IMR-90 (cell line): ENCODE measurements at regions not wholly inside any gene's neighbourhood (a gene's known extent, or its start where the extent isn't known, plus 50 kb on each side); places are given as distances from the start of the nearest gene placed in this dataset.

Source experiments
- ATAC-seq: fragments of 200-7000 bp; cut with Tn5 transposase; 2 replicates; pipeline ENCODE4 v1.9.1; 2020; ENCODE audit warnings: low read depth, mild to moderate bottlenecking, moderate library complexity
- BruUV-seq: library from RNA; stranded (reverse); fragments of 400-500 nt; replicated peaks from 2 replicates; lab custom pipeline; 2021; lab: Mats Ljungman, UMichigan
- CTCF ChIA-PET: fragments of 300-600 bp; formaldehyde crosslinking; extraction: SDS; loops from one replicate; lab custom pipeline; 2021; ENCODE audit warnings: antibody characterized with exemption; lab: Yijun Ruan, JAX
- POLR2A ChIA-PET: fragments of 300-600 bp; sonication (Branson Sonifier 250); formaldehyde crosslinking; loops from one replicate; lab custom pipeline; 2022; ENCODE audit warnings: antibody characterized with exemption; ENCODE audit not compliant: unreplicated experiment; lab: Charles Lee
- DNase-seq: peaks from one replicate; pipeline ENCODE4 v3.0.0; 2013
- H2AFZ ChIP-seq: replicated peaks from 2 replicates; pipeline ENCODE3; 2013; ENCODE audit warnings: low read length, mild to moderate bottlenecking; ENCODE audit not compliant: poor library complexity
- H2AK5ac ChIP-seq: 2 replicates; pipeline ENCODE4 v1.6.1; 2013; ENCODE audit warnings: low read depth, low read length, inconsistent platforms
- H2AK9ac ChIP-seq: replicated peaks from 2 replicates; pipeline ENCODE3; 2013; ENCODE audit warnings: mild to moderate bottlenecking, low read depth, low read length, moderate library complexity; ENCODE audit not compliant: poor library complexity
- H2BK120ac ChIP-seq: 2 replicates; pipeline ENCODE4 v1.6.1; 2013; ENCODE audit warnings: low read depth, low read length, inconsistent platforms
- H2BK15ac ChIP-seq: 3 replicates; pipeline ENCODE4 v1.6.1; 2013; ENCODE audit warnings: low read depth, low read length, inconsistent platforms
- H2BK20ac ChIP-seq: 2 replicates; pipeline ENCODE4 v1.6.1; 2013; ENCODE audit warnings: low read depth, mild to moderate bottlenecking, inconsistent platforms, low read length, moderate library complexity
- H2BK5ac ChIP-seq: 2 replicates; pipeline ENCODE4 v1.6.1; 2013; ENCODE audit warnings: mild to moderate bottlenecking, low read depth, low read length, inconsistent platforms; ENCODE audit not compliant: poor library complexity, severe bottlenecking
- H3K14ac ChIP-seq: replicated peaks from 2 replicates; pipeline ENCODE4 v1.6.1; 2013; ENCODE audit warnings: low read depth, low read length, inconsistent platforms
- H3K18ac ChIP-seq: 2 replicates; pipeline ENCODE4 v1.6.1; 2013; ENCODE audit warnings: low read depth, low read length, control low read depth
- H3K23ac ChIP-seq: 2 replicates; pipeline ENCODE4 v1.6.1; 2013; ENCODE audit warnings: low read depth, low read length, inconsistent platforms
- H3K27ac ChIP-seq: 2 replicates; pipeline ENCODE4 v1.5.1; 2013; ENCODE audit warnings: mild to moderate bottlenecking, control low read depth, low read length; ENCODE audit not compliant: insufficient read depth
- H3K27me3 ChIP-seq: 2 replicates; pipeline ENCODE4 v1.6.1; 2013; ENCODE audit warnings: low read length; ENCODE audit not compliant: control insufficient read depth, insufficient read depth
- H3K36me3 ChIP-seq: 2 replicates; pipeline ENCODE4 v1.6.1; 2013; ENCODE audit warnings: low read length, mixed read lengths; ENCODE audit not compliant: control insufficient read depth, insufficient read depth
- H3K4ac ChIP-seq: 2 replicates; pipeline ENCODE4 v1.6.1; 2013; ENCODE audit warnings: low read depth, low read length, inconsistent platforms
- H3K4me1 ChIP-seq: 2 replicates; pipeline ENCODE4 v1.6.1; 2013; ENCODE audit warnings: low read length, mixed read lengths; ENCODE audit not compliant: control insufficient read depth, insufficient read depth
- H3K4me2 ChIP-seq: 2 replicates; pipeline ENCODE4 v1.6.1; 2013; ENCODE audit warnings: low read depth, mild to moderate bottlenecking, control low read depth, low read length, moderate library complexity
- H3K4me3 ChIP-seq: 2 replicates; pipeline ENCODE4 v1.5.1; 2013; ENCODE audit warnings: low read depth, mild to moderate bottlenecking, control low read depth, low read length, moderate library complexity; ENCODE audit not compliant: insufficient read depth
- H3K56ac ChIP-seq: 2 replicates; pipeline ENCODE4 v1.6.1; 2013; ENCODE audit warnings: low read length, inconsistent platforms; ENCODE audit not compliant: insufficient read depth; ENCODE audit errors: extremely low read depth
- H3K79me1 ChIP-seq, 2 experiments: 2 replicates each; pipeline ENCODE4 v1.6.1; 2013; ENCODE audit warnings: low read length in 2 of 2, inconsistent platforms in 1 of 2, low read depth in 1 of 2
- H3K9ac ChIP-seq: 2 replicates; pipeline ENCODE4 v1.6.1; 2013; ENCODE audit warnings: low read depth, low read length, control low read depth
- H3K9me1 ChIP-seq: 2 replicates; pipeline ENCODE4 v1.6.1; 2013; ENCODE audit warnings: low read length, inconsistent platforms; ENCODE audit not compliant: insufficient read depth
- H3K9me3 ChIP-seq: 2 replicates; pipeline ENCODE4 v1.6.1; 2013; ENCODE audit warnings: low read length; ENCODE audit not compliant: control insufficient read depth, insufficient read depth
- H4K20me1 ChIP-seq: 2 replicates; pipeline ENCODE4 v1.6.1; 2013; ENCODE audit warnings: low read length, inconsistent platforms; ENCODE audit not compliant: insufficient read depth
- H4K5ac ChIP-seq: 2 replicates; pipeline ENCODE4 v1.6.1; 2013; ENCODE audit warnings: mild to moderate bottlenecking, low read depth, low read length, control low read depth
- H4K8ac ChIP-seq, 2 experiments: 2 replicates each; pipeline ENCODE4 v1.6.1; 2013; ENCODE audit warnings: low read depth in 2 of 2, low read length in 2 of 2, control low read depth in 1 of 2, inconsistent platforms in 1 of 2
- H4K91ac ChIP-seq: 2 replicates; pipeline ENCODE4 v1.6.1; 2013; ENCODE audit warnings: low read depth, low read length, inconsistent platforms; ENCODE audit not compliant: insufficient read depth
- CEBPB ChIP-seq: IDR thresholded peaks from 2 replicates; pipeline ENCODE4 v1.6.1; 2012; ENCODE audit warnings: low read depth, low read length, improper control_type of control experiment
- CHD1 ChIP-seq: IDR thresholded peaks from 2 replicates; pipeline ENCODE4 v1.6.1; 2012; ENCODE audit warnings: low read depth, low read length, improper control_type of control experiment
- MAFK ChIP-seq: IDR thresholded peaks from 2 replicates; pipeline ENCODE4 v1.6.1; 2012; ENCODE audit warnings: low read depth, low read length, improper control_type of control experiment
- MXI1 ChIP-seq: IDR thresholded peaks from 2 replicates; pipeline ENCODE4 v1.6.1; 2012; ENCODE audit warnings: low read depth, mild to moderate bottlenecking, low read length, moderate library complexity, borderline replicate concordance
- NFE2L2 ChIP-seq: fragments of 150-350 bp; IDR thresholded peaks from 2 replicates; pipeline ENCODE4 v1.6.1; 2016; ENCODE audit warnings: low read depth, mild to moderate bottlenecking, low read length
- RAD21 ChIP-seq: IDR thresholded peaks from 2 replicates; pipeline ENCODE4 v1.6.1; 2012; ENCODE audit warnings: low read length, improper control_type of control experiment
- RFX5 ChIP-seq: IDR thresholded peaks from 2 replicates; pipeline ENCODE4 v1.8.0; 2012; ENCODE audit warnings: low read depth, mild to moderate bottlenecking, low read length, moderate library complexity
- WGBS, 2 experiments: methylation state at CpG; one replicate each; pipeline versions ENCODE4 v1.1.5 to v1.1.7; 2013; ENCODE audit warnings: missing lambda C conversion rate in 2 of 2; ENCODE audit not compliant: insufficient read length in 1 of 2; ENCODE audit errors: extremely low coverage in 2 of 2; 5-methylcytosine and 5-hydroxymethylcytosine counted together
- dilution Hi-C: fragments of 300-500 bp; cut with HindIII; formaldehyde crosslinking; loops from one replicate; pipeline ENCODE4 v1.14.3; 2018; ENCODE audit warnings: low sequenced_read_pairs; ENCODE audit not compliant: unreplicated experiment
- in situ Hi-C: fragments of 300-500 bp; cut with MboI; formaldehyde crosslinking; loops from 3 replicates; pipeline ENCODE4 v1.14.3; 2019; ENCODE audit warnings: low sequenced_read_pairs, inconsistent platforms, mixed read lengths
- intact Hi-C: fragments of 100-400 bp; cut with micrococcal nuclease; formaldehyde crosslinking; loops from 2 replicates; pipeline ENCODE4 v1.10.0; 2022
- TF ChIP-seq, protein P1 (sequence below): fragments of 150-350 bp; IDR thresholded peaks from 2 replicates; pipeline ENCODE4 v1.6.1; 2017; ENCODE audit warnings: mild to moderate bottlenecking, antibody characterized with exemption, low read length, low read depth

DNA sequence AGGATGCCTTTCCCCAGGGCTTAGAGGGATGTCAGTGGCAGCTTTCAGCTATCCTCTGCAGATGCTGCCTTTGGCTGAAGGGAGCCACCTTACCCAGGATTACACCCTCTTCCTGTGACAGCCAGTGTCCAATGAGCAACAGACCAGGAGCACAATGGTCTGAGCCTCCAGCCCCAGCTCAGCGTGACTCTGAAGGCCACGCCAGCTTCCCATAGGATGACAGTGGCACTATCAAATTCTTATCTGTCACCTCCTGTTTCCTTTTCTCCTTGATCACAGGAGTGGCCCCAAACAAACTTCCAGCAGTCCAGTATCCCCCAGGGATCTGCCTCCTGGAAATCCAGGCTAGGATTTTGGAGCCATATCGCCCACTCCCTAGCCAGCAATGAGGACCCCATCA is 226.9 kb downstream of the SETD4 start:
- Histone ChIP-seq H4K91ac (no peak overlapping the region), H3K14ac (no peak overlapping the region), H2AFZ (no peak overlapping the region), H4K20me1 (no peaks in the 10 kb centered on the region), H2BK15ac (no peak overlapping the region), H2BK120ac (no peak overlapping the region), H3K4me2 (no peak overlapping the region), H3K9me3 (no peaks in the 10 kb centered on the region), H3K56ac (no peak overlapping the region), H3K23ac (no peak overlapping the region), H2BK20ac (no peak overlapping the region), H3K79me1 (no peaks in the 10 kb centered on the region), H2AK9ac (no peak overlapping the region), H3K4me3 (no peak overlapping the region), H3K9ac (no peak overlapping the region), H3K27me3 (no peaks in the 10 kb centered on the region; the same call in 1 of the 2 replicates), H4K5ac (no peak overlapping the region), H3K18ac (no peak overlapping the region), H3K36me3 (no peaks in the 10 kb centered on the region), H4K8ac (no peak overlapping the region), H2AK5ac (no peak overlapping the region), H3K27ac (no peak overlapping the region), H3K9me1 (no peaks in the 10 kb centered on the region), H3K4ac (no peak overlapping the region), H2BK5ac (no peak overlapping the region), H3K4me1 (0 out of 2 replicates have a peak, but pooled peaks cover 2% of the 10 kb centered on the region)
- dilution Hi-C loops (no loop called here), in situ Hi-C loops (no loop called here), intact Hi-C loops (no loop called here)
- BruUV-seq, result no TSS peak
- POLR2A ChIA-PET, result no interaction called here
- CTCF ChIA-PET, result interaction anchor here (0.6 kb wide), 1 partner anchor 218 kb away, joined by 3 read pairs; no protein-coding TSS in a partner anchor
- ATAC-seq (no peak), DNase-seq (no peak)
- TF ChIP-seq RAD21 (no peak), CHD1 (no peak), RFX5 (no peak), MXI1 (no peak), NFE2L2 (no peak), MAFK (no peak), CEBPB (no peak)
- TF ChIP-seq, protein P1, sequence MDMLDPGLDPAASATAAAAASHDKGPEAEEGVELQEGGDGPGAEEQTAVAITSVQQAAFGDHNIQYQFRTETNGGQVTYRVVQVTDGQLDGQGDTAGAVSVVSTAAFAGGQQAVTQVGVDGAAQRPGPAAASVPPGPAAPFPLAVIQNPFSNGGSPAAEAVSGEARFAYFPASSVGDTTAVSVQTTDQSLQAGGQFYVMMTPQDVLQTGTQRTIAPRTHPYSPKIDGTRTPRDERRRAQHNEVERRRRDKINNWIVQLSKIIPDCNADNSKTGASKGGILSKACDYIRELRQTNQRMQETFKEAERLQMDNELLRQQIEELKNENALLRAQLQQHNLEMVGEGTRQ, result no peak
- WGBS, 2 experiments, result 80% methylated on average over 2 of the region's 3 CpGs; no CpG with 5 or more reads in 1 of the 2 experiments
